T-cell (primary cell): ENCODE measurements at regions not wholly inside any gene's neighbourhood (a gene's known extent, or its start where the extent isn't known, plus 50 kb on each side); places are given as distances from the start of the nearest gene placed in this dataset.

Experiments used
- ATAC-seq, 4 experiments: fragments of 200-7000 bp in 3 of 4; fragments of 150-1000 bp in 1 of 4; cut with Tn5 transposase; replicated peaks in 1 of 4; 1 replicate in 3 of 4; 2 replicates in 1 of 4; pipeline ENCODE4 v1.10.0; 2021; ENCODE audit warnings: moderate library complexity in 3 of 4, mild to moderate bottlenecking in 2 of 4, moderate number of reproducible peaks in 1 of 4
- CTCF ChIA-PET, 2 donors: fragments of 300-600 bp; sonication (Branson Sonifier 250); formaldehyde crosslinking; loops; one replicate each; lab custom pipeline; 2022; ENCODE audit warnings: antibody characterized with exemption in 2 of 2; lab: Charles Lee
- POLR2A ChIA-PET, 2 donors: fragments of 300-600 bp; sonication (Branson Sonifier 250); formaldehyde crosslinking; loops; one replicate each; lab custom pipeline; 2022; ENCODE audit warnings: antibody characterized with exemption in 2 of 2; lab: Charles Lee
- DNase-seq, 35 experiments: peaks; one replicate each; pipeline versions ENCODE4 v3.0.0 to v3.0.0-alpha.2; 2013 to 2023
- H3K27ac ChIP-seq: one replicate; pipeline ENCODE4 v1.5.1; 2013; ENCODE audit warnings: low read length
- H3K27me3 ChIP-seq, 2 experiments: replicated peaks in 1 of 2; 1 replicate in 1 of 2; 2 replicates in 1 of 2; pipeline versions ENCODE4 v1.6.1 to v1.7.0; 2013; ENCODE audit warnings: low read length in 1 of 2, mixed read lengths in 1 of 2; ENCODE audit not compliant: control insufficient read depth in 2 of 2, insufficient read depth in 2 of 2; ENCODE audit errors: extremely low read depth in 1 of 2
- H3K36me3 ChIP-seq, 2 donors: 1 replicate in 1 of 2; 2 replicates in 1 of 2; pipeline versions ENCODE4 v1.6.1 to v1.7.0; 2013; ENCODE audit warnings: low read length in 1 of 2; ENCODE audit not compliant: control insufficient read depth in 2 of 2, insufficient read depth in 1 of 2; ENCODE audit errors: extremely low read depth in 1 of 2
- H3K4me1 ChIP-seq, 2 experiments: 1 replicate in 1 of 2; 2 replicates in 1 of 2; pipeline versions ENCODE4 v1.6.1 to v1.7.0; 2013; ENCODE audit warnings: low read length in 2 of 2, mixed read lengths in 1 of 2; ENCODE audit not compliant: insufficient read depth in 2 of 2, control insufficient read depth in 1 of 2; ENCODE audit errors: extremely low read depth in 1 of 2
- H3K4me3 ChIP-seq, 2 donors: 1 replicate in 1 of 2; 2 replicates in 1 of 2; pipeline versions ENCODE4 v1.5.1 to v1.7.0; 2013; ENCODE audit warnings: mild to moderate bottlenecking in 2 of 2, low read length in 1 of 2, moderate library complexity in 1 of 2; ENCODE audit not compliant: control insufficient read depth in 1 of 2; ENCODE audit errors: extremely low read depth in 1 of 2
- H3K9me3 ChIP-seq: 2 replicates; pipeline ENCODE4 v1.7.0; 2013
- H3K27ac Mint-ChIP-seq, 2 donors: one replicate each; pipeline ENCODE4 v1.8.0; 2020 to 2021; ENCODE audit warnings: mild to moderate bottlenecking in 2 of 2, mixed read lengths in 2 of 2
- H3K27me3 Mint-ChIP-seq, 2 donors: one replicate each; pipeline ENCODE4 v1.8.0; 2021 to 2022; ENCODE audit warnings: mixed read lengths in 2 of 2
- H3K36me3 Mint-ChIP-seq: one replicate; pipeline ENCODE4 v1.8.0; 2021; ENCODE audit warnings: mixed read lengths
- H3K4me1 Mint-ChIP-seq, 3 donors: one replicate each; pipeline ENCODE4 v1.8.0; 2020 to 2022; ENCODE audit warnings: mixed read lengths in 3 of 3, mild to moderate bottlenecking in 1 of 3
- H3K4me3 Mint-ChIP-seq, 3 donors: one replicate each; pipeline ENCODE4 v1.8.0; 2020 to 2022; ENCODE audit warnings: mild to moderate bottlenecking in 3 of 3, mixed read lengths in 3 of 3, moderate library complexity in 3 of 3
- H3K9me3 Mint-ChIP-seq, 3 donors: one replicate each; pipeline ENCODE4 v1.8.0; 2020 to 2022; ENCODE audit warnings: mixed read lengths in 3 of 3
- WGBS: methylation state at CpG from one replicate; pipeline ENCODE4 v1.1.5; 2013; ENCODE audit warnings: missing lambda C conversion rate; ENCODE audit not compliant: insufficient coverage; 5-methylcytosine and 5-hydroxymethylcytosine counted together

DNA sequence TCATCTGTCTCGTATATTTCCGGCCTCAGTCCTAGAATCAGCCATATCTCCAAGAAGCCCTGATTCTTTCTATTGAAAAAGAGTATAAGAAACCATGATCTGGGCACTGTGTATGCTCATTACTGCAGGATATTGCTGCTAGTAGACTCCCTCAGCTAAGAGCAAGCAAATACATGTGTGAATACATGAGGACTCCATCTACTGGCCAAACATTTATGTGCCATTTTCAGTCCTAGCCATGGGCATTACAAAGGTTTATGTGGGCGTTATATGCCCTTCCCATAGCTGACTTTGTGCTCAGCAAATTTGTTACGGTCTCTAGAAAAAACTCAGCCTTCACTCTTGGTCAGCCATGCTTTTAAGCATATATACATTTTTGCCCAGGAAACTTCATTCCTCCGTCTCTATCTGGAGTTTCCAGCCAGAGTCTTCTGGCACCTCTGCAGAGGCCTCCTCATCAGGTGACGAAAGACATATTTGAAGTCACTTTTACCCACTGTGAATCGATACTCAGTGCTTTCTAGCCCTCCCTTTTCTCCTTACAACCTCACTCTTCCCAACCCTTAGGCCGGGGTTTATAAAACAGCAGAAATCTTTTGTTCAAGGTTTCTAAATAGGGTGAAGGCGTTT is 1495.6 kb upstream of the CDH6 start:
- Histone ChIP-seq H3K4me1 (no peaks in the 10 kb centered on the region), H3K36me3 (no peaks in the 10 kb centered on the region), H3K4me3 (no peak overlapping the region), H3K9me3 (no peaks in the 10 kb centered on the region), H3K27ac (no peak overlapping the region), H3K27me3 (no peaks in the 10 kb centered on the region)
- Mint-ChIP-seq H3K27ac (no peak overlapping the region), H3K27me3 (no peaks in the 10 kb centered on the region), H3K9me3 (peaks cover 12 to 26% (median 23%) of the 10 kb centered on the region in 3 donors), H3K4me3 (no peak overlapping the region), H3K4me1 (no peaks in the 10 kb centered on the region), H3K36me3 (no peaks in the 10 kb centered on the region)
- no peak for DNase-seq
- no peak for ATAC-seq
- CTCF ChIA-PET, result no interaction called here
- 77% methylated on average over 4 of the region's 9 CpGs for WGBS
- POLR2A ChIA-PET, result no interaction called here

- H3K4me3 Mint-ChIP-seq, result no peak overlapping the region
- no peaks in the 10 kb centered on the region for H3K27me3 Mint-ChIP-seq
- no peak overlapping the region for H3K27ac Mint-ChIP-seq
- POLR2A ChIA-PET, result no interaction called here
- ATAC-seq (no peak), DNase-seq (no peak)
- Histone ChIP-seq H3K27me3 (no peaks in the 10 kb centered on the region), H3K36me3 (no peaks in the 10 kb centered on the region), H3K4me3 (no peak overlapping the region), H3K9me3 (no peaks in the 10 kb centered on the region), H3K4me1 (no peaks in the 10 kb centered on the region), H3K27ac (no peak overlapping the region)
- H3K4me1 Mint-ChIP-seq, result no peaks in the 10 kb centered on the region
- CTCF ChIA-PET, result no interaction called here
- WGBS, result no CpG with 5 or more reads among the region's 2 CpGs
- no peaks in the 10 kb centered on the region for H3K36me3 Mint-ChIP-seq
- H3K9me3 Mint-ChIP-seq, result peaks cover 15 to 26% (median 23%) of the 10 kb centered on the region in 3 donors
These were observed 1496.2 kb upstream of the CDH6 start for GRCh38 chr5:29697278-29697677.

DNA sequence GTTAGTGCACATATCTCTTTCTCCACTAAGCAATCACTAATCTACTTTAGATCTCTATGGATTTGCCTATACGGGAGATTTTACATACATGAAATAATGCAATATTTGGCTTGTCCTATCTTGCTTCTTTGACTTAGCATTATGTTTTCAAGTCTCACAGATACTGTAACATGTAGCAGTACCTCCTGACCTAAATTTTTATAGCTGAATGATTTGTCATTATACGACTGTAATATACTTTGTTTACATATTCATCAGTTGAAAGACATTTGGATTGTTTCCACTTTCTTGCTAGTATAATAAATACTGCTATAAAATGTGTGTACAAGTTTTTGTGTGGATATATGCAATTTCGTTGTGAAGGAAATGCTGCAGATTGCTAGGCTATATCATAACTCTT is 1520.8 kb upstream of the CDH6 start:
- ATAC-seq, result no peak
- no peaks in the 10 kb centered on the region for H3K36me3 ChIP-seq
- POLR2A ChIA-PET, result no interaction called here
- H3K4me3 Mint-ChIP-seq, result no peak overlapping the region
- no peaks in the 10 kb centered on the region for H3K27me3 ChIP-seq
- no peaks in the 10 kb centered on the region for H3K36me3 Mint-ChIP-seq
- WGBS, result no CpG with 5 or more reads among the region's 3 CpGs
- H3K27me3 Mint-ChIP-seq, result no peaks in the 10 kb centered on the region
- no peak for DNase-seq
- peaks cover 9 to 40% (median 26%) of the 10 kb centered on the region in 3 donors for H3K9me3 Mint-ChIP-seq
- no peak overlapping the region for H3K27ac ChIP-seq
- no peak overlapping the region for H3K4me3 ChIP-seq
- H3K4me1 ChIP-seq, result no peaks in the 10 kb centered on the region
- CTCF ChIA-PET, result no interaction called here
- H3K27ac Mint-ChIP-seq, result no peak overlapping the region
- peaks cover 3% of the 10 kb centered on the region for H3K9me3 ChIP-seq
- H3K4me1 Mint-ChIP-seq, result no peaks in the 10 kb centered on the region

DNA sequence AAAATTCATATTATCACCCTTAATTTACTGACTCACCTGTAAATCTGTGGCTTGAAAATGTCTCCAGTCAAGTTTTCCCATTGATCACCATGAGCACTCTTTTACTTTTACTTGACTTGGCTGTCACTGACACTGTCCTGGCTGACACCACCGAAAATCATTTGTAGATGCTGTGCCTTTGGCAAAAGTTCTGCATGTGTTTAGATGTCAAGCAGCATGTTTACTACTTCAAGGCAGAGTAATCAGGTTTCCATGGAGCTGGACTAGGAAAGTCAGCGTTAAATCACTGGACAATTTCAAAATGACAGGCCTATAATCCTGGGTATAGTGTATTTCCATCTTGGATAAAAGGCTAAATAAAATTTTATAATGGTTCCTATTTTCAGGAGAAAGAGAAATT is 1530.6 kb upstream of the CDH6 start:
- peaks cover 3% of the 10 kb centered on the region for H3K9me3 ChIP-seq
- DNase-seq (no peak), ATAC-seq (no peak)
- H3K27ac Mint-ChIP-seq, result no peak overlapping the region
- POLR2A ChIA-PET, result interaction anchor here in 1 of 2 donors (0.6 kb wide), 1 partner anchor 9 kb away, joined by 3 read pairs; no protein-coding TSS in a partner anchor
- WGBS, result 83% methylated on average over 1 of the region's 2 CpGs
- peaks cover 8 to 21% (median 18%) of the 10 kb centered on the region in 3 donors for H3K9me3 Mint-ChIP-seq
- no peak overlapping the region for H3K4me3 Mint-ChIP-seq
- H3K36me3 ChIP-seq, result no peaks in the 10 kb centered on the region
- no peaks in the 10 kb centered on the region for H3K27me3 Mint-ChIP-seq
- no peak overlapping the region for H3K4me3 ChIP-seq
- H3K4me1 ChIP-seq, result no peaks in the 10 kb centered on the region
- H3K4me1 Mint-ChIP-seq, result no peaks in the 10 kb centered on the region
- H3K27ac ChIP-seq, result no peak overlapping the region
- H3K27me3 ChIP-seq, result no peaks in the 10 kb centered on the region
- H3K36me3 Mint-ChIP-seq, result no peaks in the 10 kb centered on the region
- CTCF ChIA-PET, result no interaction called here

DNA sequence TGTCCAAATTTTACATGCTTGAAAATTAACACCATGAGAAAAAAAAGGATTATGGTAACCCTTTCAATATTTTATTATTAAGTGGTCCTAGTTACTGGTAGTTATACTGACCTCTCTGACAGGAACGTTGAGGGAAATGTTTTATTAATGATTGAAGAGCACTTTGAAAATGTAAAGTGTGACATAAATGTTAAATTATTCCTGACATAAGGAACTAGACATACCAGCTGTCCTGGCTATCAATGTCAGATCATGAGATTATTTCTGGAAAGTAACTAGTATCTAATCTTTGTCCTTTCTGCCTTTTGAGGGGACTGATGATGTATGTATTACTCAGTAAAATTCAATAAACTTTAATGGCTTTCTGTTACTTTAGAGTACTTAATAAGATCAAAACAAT is 1538.5 kb upstream of the CDH6 start:
- POLR2A ChIA-PET, result no interaction called here
- CTCF ChIA-PET, result no interaction called here
- Histone ChIP-seq H3K36me3 (no peaks in the 10 kb centered on the region), H3K27me3 (no peaks in the 10 kb centered on the region), H3K27ac (no peak overlapping the region), H3K4me3 (no peak overlapping the region), H3K4me1 (no peaks in the 10 kb centered on the region), H3K9me3 (no peaks in the 10 kb centered on the region)
- H3K27ac Mint-ChIP-seq, result no peak overlapping the region
- no peaks in the 10 kb centered on the region for H3K4me1 Mint-ChIP-seq
- H3K4me3 Mint-ChIP-seq, result no peak overlapping the region
- ATAC-seq (no peak), DNase-seq (no peak)
- no CpG with 5 or more reads among the region's 1 CpG for WGBS
- H3K27me3 Mint-ChIP-seq, result no peaks in the 10 kb centered on the region
- H3K9me3 Mint-ChIP-seq, result peaks cover 7 to 17% (median 12%) of the 10 kb centered on the region in 3 donors
- no peaks in the 10 kb centered on the region for H3K36me3 Mint-ChIP-seq

DNA sequence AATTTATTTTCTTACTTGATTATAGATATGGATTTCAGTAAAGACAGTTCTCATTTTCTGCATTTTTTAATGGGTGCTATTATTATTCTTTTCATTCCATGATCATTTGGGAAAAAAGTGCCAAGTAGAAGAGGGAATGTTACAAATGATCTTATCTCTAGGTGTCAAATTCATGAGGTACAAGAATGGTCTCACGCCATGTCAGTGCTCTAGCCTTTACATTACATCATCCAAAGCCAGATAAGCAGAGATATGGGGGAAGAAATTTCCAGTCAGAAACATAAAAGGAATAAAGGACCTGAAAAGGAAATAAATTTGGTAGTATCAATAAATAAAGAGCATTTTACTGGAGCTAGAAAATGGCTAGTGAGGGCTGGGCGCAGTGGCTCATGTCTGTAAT is 1544.2 kb upstream of the CDH6 start:
- Histone ChIP-seq H3K27ac (no peak overlapping the region), H3K4me3 (no peak overlapping the region), H3K4me1 (no peaks in the 10 kb centered on the region), H3K36me3 (no peaks in the 10 kb centered on the region), H3K27me3 (no peaks in the 10 kb centered on the region), H3K9me3 (peaks cover 2% of the 10 kb centered on the region)
- DNase-seq (no peak), ATAC-seq (no peak)
- no peak overlapping the region for H3K27ac Mint-ChIP-seq
- POLR2A ChIA-PET, result no interaction called here
- no peaks in the 10 kb centered on the region for H3K36me3 Mint-ChIP-seq
- CTCF ChIA-PET, result no interaction called here
- peaks cover 5 to 26% (median 11%) of the 10 kb centered on the region in 3 donors for H3K9me3 Mint-ChIP-seq
- H3K4me3 Mint-ChIP-seq, result no peak overlapping the region
- no peaks in the 10 kb centered on the region for H3K4me1 Mint-ChIP-seq
- no CpG with 5 or more reads among the region's 2 CpGs for WGBS
- H3K27me3 Mint-ChIP-seq, result no peaks in the 10 kb centered on the region

DNA sequence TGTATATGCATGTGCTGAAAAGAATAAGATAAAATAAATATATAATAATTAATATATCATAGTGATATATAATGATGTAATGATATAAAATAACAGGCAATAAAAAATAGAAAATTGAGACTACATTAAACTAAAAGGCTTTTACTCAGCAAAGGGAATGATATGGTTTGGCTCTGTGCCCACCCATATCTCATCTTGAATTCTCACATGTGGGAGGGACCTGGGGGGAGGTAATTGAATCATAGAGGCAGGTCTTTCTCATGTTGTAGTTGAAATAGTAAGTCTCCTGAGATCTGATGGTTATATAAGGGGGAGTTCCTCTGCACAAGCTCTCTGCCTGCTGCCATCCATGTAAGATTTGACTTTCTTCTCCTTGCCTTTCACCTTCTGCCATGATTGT is 1550.9 kb upstream of the CDH6 start:
- Histone ChIP-seq H3K36me3 (no peaks in the 10 kb centered on the region), H3K27me3 (no peaks in the 10 kb centered on the region), H3K4me3 (no peak overlapping the region), H3K4me1 (no peaks in the 10 kb centered on the region), H3K27ac (no peak overlapping the region), H3K9me3 (no peaks in the 10 kb centered on the region)
- no peak for ATAC-seq
- H3K4me1 Mint-ChIP-seq, result no peaks in the 10 kb centered on the region
- no peak overlapping the region for H3K4me3 Mint-ChIP-seq
- H3K9me3 Mint-ChIP-seq, result peaks cover 17 to 38% (median 23%) of the 10 kb centered on the region in 3 donors
- POLR2A ChIA-PET, result no interaction called here
- H3K27me3 Mint-ChIP-seq, result no peaks in the 10 kb centered on the region
- no peaks in the 10 kb centered on the region for H3K36me3 Mint-ChIP-seq
- H3K27ac Mint-ChIP-seq, result no peak overlapping the region
- DNase-seq, result no peak
- CTCF ChIA-PET, result no interaction called here
